COLO668 (cell line): ENCODE measurements at regions not wholly inside any gene's neighbourhood (a gene's known extent, or its start where the extent isn't known, plus 50 kb on each side); places are given as distances from the start of the nearest gene placed in this dataset.
A peak's percentile ranks its signal among the peaks of the same experiment; 100 is the strongest.
"Not testable (repeated sequence)": the region's sequence is repeated elsewhere in the genome, so short reads cannot be mapped to it uniquely, and the experiment has no call there.

Source experiments
- DNase-seq: peaks from one replicate; lab custom pipeline; 2025; ENCODE audit not compliant: unreplicated experiment; lab: John Stamatoyannopoulos, UW

DNA sequence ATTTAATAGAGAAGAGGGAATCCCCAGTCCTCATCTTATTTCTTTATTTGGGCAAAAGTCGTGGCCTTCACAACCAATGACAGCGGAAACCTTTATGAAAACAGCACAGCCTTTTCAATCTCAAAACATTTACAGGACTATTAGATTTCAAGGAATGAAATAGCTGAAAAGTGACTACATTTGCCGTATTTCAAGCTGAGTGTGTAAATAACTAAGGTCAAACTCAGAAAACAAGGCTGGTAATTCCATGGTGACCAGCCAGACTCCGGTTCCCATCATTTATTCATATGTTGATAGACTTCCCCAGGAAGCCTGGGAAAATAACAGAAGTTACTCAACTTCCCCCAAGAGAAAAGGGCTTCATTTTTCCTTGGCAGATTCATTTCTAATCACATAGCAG lies 457.3 kb upstream of the NFE2L3 start:
- no peak for DNase-seq

DNA sequence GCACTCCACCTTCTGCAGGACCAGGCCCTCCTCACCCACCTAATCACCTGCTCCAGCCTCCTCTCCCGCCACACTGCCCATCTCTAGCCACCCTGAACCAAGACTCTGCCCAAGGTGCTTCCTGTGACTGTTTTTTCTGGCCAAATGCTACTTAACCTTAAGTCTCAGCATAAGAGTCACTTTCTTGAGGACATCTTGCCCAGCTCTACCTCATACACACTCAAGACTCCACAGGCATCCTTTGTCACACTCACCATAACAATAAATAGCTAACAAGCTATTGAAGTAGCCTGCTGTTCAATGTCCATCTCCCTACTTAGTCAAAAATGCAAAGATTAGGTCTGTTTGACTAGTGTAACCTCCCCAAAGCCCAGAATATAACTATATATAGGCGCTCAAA lies 455.4 kb upstream of the NFE2L3 start:
- DNase-seq: no peak

DNA sequence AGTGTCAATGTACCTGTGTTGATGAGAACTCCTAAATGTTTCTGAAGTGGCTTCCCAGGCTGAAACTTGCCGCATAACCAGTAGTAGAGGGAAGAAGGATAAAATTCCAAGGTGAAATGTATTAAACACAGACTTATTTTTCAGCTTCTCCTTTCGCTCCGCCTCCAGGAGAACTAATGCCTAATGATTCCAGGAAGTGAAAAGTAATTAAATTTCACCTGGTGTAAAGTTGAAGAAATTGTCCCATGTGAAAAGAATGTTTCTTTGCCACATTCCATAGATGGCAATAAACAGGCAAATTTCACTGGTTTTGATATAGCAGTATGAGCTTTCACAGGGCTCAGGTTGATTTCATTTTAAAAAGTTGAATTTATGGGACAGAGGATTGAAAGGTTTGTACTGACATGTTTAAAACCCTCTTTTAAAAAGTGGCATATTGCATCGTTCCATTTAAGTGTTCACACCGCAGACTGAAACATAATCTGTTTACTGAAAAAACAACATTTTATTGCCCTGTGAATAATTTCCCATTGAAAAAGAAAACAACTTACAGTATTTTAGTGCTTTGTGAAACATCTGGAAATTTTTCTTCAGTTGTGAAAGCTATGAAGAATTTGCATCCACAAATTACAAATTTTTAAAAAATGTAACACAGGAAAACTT lies 453.4 kb upstream of the NFE2L3 start:
- DNase-seq: no peak

DNA sequence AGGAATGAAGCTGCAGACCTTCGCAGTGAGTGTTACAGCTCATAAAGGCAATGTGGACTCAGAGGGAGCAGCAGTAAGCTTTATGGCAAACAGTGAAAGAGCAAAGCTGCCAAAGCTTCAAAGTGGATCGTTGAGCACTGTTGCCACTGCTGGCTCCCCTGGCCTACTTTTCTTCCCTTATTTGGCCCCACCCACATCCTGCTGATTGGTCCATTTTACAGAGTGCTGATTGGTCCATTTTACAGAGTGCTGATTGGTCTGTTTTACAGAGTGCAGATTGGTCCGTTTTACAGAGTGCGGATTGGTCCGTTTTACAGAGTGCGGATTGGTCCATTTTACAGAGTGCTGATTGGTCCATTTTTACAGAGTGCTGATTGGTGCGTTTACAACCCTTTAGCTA lies 451.9 kb upstream of the NFE2L3 start:
- DNase-seq: not testable (repeated sequence)

DNA sequence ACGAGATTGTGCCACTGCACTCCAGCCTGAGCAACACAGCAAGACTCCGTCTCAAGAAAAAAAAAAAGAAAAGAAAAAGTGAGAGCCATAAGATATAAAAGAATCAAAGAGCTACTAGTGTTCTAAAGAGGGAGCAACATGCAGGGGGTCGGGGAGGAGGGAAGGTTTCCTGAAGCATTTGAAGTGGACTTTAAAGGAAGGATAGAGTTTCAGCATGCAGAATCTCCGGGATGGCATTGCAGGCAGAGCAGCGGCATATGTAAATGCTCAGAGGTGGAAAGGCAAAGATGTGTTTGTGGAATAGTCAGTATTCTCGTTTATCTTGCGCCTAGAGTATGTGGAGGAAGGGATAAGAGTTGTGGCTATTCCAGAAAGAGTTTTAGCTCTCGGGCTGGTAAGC lies 447.6 kb upstream of the NFE2L3 start:
- DNase-seq: no peak

DNA sequence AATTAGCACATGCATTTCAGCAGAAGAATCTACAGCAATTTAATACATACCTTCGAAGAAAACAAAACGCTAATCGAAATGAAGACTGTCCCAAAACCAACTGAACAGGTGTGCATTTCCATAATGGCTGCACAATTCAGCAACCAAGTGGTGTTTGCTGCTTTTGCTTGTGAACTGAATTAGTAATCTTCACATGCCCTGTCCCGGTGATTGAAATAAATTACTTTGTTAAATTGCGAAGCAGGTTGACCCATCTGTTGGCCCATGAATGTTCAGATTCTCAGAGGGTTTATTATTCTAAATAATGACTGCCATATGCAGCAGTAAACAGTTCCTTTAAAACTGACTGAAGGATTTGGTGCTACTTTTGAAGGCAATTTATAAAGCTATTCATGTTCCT lies 445.2 kb upstream of the NFE2L3 start:
- no peak for DNase-seq

DNA sequence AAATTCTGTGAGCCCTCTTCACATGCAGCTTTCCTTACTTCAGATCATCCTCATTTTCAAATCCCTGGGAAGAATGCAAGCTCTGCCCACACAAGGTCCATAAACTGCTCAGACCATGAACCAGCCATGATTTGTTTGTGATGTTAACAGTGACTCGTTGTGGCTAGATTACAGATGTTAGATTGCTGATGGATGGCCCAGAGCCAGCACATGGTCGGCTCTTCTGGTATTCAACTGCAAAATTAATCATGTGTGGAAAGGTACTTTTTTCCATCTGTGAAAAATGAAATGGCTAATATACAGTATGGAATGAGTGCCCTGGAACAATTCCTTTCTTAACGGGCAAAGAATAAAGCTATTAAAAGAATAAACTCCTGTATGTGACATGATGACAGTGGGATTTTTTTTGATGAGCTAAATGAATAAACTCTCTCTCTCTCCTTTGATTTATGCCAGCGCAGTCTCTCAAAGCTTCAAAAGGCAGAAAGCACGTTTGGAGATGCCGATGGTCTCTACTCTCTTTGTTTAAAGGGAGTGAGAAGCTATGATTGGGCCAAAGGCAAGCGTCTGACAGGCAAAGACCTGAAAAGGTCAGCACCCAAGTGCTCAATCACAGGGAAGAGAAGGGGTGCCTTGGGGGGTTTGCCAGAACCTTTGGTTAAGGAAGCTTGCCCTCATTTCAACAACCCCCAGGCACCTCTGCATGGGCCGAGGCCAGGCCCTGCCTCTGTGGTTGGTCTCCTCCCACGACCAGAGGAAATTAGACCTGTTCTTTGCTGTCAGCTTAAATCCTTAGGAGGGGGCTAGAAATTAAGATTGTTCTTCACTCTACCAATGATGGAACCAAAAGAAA lies 444.0 kb upstream of the NFE2L3 start:
- DNase-seq: no peak

DNA sequence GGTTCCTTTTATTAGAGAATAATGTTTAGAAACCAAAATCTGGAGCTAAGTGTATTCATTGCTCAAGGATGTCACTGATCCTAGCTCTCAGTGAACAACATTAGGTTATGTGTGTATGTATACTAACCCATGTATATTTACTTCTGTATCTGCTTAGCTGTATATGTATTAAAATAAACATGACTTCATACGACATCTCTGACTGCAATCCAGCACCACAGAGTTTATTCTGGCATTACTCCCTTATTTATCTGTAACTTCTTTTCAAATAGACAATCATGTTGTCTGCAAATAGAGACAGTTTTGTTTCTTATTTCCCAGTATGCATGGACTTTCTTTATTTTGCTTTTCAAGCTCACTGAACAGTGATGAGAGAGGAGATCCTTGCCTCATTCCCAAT lies 441.0 kb upstream of the NFE2L3 start:
- no peak for DNase-seq

DNA sequence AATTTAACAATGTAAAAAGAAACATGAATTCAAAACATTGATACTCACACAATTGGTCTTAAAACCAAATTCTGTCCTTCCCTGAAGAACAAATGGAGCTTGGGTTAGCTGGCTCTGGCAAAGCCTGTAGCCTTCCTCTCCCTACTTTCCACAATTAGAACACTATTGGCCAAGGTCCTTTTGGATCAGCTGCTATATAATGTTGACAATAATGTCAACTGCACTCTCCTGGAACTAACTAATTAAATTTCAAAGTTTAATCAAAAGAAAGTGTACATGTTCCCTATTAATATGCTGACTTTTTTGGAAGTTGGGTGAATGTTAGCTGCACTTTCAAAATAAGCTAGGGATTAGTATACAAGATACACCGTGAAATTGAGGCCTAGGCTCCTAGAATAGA lies 440.1 kb upstream of the NFE2L3 start:
- no peak for DNase-seq

DNA sequence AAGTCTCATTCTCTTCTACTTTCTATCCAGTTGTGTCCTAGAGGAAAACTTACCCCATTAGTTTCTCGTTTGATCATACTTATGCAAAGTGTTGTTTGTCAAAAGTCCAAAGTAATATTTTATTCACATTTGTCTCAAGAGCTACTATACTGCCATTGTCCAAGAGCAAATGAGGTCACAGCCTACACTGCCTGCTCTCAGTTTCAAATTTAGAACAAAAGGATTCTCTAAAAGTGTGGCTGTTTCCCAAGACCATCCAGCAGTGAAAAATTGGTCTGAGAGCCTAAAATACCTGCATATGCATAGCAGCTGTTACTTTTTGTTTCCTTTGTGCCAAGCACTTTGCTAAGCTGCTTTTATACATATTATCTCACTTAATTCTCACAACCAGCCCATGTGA lies 439.5 kb upstream of the NFE2L3 start:
- DNase-seq: no peak

DNA sequence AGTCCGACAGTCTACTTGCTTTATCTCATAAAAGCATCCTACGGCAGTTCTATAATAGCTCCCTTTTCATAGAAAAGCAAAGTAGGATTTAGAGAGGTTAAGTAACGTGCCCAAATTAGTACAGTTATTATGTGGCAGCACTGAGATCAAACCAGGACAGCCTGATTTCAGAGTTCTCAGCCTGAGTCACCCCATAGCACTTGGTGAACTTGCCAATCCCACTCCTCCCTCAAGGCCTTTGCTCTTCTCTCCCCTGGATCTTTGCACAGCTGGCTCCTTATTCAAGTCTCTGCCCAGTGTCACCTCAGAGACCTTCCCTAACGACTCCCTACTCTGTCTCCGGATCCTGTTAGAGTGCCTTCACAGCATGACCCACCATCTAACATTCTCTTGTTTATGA lies 438.0 kb upstream of the NFE2L3 start:
- no peak for DNase-seq

DNA sequence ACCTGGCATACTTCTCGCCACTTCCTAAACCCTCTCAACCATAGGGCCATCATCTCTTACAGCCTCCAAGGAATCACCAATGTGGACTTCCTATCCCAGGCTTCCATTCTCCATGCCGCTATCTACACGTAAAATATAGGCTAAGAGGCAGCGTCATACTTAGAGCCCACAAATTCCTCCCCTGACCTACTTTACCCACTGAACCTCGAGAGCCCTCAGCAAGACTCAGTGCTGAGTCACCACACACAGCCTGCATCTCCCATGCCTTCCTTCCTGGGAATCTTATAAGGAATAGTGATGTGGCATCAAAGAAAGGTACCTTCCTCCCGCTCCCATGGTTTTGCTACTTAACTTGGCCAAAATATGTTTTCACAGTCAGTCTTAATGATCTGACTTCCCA lies 435.6 kb upstream of the NFE2L3 start:
- DNase-seq: no peak

DNA sequence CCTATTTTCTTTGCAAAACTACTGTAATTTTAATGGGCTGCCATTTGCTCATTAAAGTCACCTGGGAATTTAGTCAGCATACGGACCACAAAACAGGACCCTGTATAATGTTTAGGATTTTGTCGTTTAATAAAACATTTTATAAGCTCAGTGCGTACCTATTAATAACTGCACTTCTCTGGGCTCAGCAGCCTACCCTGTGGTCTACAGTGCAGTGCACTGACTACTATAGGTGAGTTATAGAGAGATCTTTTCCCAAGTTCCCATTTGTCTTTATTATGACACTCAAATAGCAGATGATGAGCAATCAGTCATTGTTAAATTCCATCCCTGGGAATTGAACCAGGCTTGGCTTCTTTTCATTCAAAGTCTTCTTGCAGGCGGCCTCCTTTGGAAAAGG lies 433.4 kb upstream of the NFE2L3 start:
- no peak for DNase-seq

DNA sequence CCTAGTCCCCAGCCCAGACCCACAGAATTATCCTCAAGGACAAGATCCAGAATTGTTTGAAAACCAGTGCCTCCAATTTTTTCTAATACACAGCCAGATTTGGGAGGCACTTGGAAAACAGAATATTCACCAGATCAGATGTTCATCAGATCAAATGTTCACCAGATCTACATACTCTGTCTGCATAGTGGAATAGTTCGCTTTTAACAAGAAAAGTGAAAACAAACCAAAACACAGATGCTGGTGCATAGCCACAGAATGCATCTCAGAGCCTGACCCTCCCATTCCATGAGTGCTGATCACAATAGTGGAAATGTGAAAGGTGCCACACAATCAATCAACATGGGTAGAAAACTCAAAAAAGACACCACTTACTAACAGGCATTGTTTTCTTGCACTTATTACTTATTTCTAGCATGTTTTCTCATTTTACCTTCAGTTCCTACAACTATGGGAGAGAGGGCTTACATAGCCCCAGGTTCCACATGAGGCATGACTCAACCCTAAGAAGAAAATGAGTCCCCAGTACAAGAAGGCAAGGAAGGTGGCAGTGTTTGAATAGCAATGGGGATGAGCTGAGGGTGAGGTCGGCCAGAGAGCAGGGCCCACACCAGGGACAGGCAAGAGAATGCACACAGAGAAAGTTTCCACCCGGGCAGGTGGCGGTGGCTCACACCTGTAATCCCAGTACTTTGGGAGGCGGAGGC lies 432.7 kb upstream of the NFE2L3 start:
- no peak for DNase-seq

DNA sequence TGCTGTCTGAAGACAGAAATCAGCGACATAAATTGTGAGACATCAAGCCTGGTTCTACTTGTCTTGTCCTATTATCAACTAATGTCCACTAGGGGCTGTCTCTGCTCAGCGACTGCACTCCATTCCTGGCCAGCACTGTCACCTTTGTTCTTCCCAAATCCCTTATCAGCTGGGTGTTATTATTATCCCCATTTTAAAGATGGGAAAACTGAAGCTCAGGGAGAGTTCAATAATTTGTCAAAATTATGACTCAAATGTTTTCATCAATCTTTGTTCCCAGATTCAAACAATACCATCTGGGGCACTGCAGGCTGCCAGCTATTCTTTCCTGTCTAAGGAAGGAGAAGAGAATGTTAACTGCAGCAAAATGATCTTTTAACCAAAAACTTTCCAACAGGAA lies 431.6 kb upstream of the NFE2L3 start:
- no peak for DNase-seq

DNA sequence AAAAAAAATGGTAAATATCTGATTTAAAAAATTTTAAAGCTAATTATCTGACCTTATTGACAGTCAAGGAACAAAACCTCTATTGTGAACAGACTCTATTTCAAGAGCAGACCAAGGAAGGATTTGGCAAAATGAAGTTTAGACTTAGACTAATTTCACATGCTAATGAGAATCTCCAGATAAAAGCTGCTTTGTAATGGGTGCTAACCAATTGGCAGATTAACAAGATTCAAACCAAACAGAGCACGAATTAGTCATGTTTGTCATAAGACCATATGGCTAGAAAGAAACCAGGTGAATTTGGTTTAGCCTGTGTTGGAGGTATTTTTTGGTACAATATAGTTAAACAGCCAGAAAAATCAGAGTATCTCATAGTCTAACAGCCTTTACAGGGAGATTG lies 429.1 kb upstream of the NFE2L3 start:
- no peak for DNase-seq

DNA sequence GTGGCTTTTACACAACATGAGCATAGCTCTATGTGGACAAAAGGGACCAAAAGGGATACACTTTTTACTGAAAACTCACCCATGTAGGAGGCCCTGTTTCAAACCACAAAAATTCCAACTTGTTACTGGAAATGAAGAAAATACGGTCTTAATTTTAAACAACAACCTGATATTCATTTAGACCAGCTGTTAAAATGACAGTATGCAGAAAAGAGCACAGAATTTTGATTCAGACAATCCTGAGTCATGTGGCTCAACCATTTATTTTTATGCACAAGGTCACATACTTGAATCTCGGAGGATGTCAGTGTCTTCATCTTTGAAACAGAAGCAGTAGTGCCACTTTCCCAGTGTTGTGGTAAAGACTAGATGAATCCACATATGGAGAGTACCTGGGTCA lies 426.5 kb upstream of the NFE2L3 start:
- no peak for DNase-seq

DNA sequence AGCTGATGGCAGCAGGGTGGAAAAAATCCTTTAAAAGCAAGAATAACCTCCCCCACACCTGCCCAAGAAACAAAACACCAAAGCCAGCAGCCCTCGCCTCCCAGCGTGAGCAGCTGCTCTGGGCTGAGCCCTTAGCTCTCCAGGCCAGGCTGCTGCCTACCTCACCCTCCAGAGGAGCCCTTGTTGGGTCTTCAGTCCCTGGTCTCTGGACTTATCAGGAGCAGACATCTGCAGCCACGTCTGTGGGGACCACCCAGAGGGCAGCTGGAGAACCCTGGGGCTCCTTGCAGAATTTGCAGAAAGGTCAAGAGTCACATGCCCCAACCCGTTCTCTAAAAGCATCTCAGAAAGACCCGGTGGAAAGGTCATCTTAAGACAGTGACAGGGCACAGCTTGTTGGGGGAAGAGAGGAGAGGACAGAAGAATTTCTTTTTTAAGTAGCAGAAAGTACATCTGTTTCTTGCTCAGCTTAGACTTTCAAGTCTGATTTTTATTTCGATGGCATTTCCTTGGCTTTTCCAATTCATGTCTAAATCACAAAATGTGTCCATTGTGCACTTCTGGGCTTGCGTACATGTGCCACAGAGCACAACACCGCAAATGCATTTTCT lies 425.7 kb upstream of the NFE2L3 start:
- peak; percentile 28 for DNase-seq

DNA sequence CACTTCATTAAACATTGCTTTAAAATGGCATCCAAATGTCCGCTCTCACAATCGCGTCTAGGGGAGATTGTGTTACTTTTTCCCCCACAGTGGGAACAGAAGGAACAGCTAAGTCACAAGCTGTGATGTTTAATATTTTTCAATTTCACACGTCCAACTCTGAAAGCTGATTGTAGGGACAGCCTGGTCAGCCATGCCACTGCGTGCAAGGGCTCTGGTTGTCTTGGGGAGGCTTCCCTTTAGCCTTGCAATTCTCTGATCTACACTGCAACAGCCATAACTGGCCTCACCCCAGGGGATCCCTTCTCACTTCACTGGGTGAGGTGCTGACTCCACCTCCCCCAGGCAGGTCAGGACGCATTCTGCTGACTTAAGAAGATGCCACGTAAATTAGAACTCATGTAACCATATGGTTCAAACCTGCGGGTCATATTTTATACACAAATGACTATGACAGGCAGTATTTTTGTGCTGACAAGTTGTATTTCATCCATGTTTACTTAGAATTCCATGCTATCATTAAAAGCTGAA lies 425.2 kb upstream of the NFE2L3 start:
- DNase-seq: no peak

DNA sequence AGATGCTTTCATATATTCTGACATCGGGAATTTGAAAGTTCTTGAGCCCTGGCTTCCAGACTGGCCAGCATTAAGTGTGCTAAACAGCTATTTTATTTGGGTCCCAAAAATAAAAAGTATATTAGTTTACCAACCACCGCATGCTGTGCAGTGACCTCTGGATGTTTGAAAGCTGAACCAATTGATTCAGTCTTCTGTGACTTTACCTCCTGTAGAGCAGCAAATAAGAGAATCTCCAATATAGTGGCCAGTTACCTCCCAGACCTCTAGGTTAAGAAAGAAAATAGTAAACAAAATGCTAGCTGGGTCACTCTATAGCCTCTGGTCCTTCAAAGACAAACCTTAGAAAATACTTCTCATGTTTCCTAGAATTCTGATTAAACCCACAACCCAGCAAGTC lies 424.6 kb upstream of the NFE2L3 start:
- no peak for DNase-seq

DNA sequence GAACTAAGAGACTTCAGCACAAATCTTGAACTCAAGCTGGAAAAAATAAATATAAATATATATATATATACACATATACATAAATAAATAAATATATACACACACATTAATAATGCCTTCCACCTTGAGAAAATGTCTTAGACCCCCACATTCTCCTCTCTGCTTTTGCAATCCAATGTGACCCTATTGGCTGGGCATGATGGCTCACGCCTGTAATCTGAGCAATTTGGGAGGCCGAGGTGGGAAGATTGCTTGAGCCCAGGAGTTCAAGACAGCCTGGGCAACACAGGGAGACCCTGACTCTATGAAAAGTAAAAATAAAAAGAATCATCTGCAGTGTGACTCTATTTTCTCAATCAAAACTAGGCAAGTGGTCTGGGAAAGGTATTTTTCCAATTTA lies 424.1 kb upstream of the NFE2L3 start:
- DNase-seq: no peak
